Liver (tissue), 3 donors: ENCODE measurements at regions not wholly inside any gene's neighbourhood (a gene's known extent, or its start where the extent isn't known, plus 50 kb on each side); places are given as distances from the start of the nearest gene placed in this dataset.

ENCODE experiments used
- ATF3 ChIP-seq: IDR thresholded peaks from 2 replicates; pipeline ENCODE4 v1.6.1; 2016; ENCODE audit warnings: antibody characterized with exemption
- EGR1 ChIP-seq, 2 donors: IDR thresholded peaks; 2 replicates each; pipeline ENCODE4 v1.6.1; 2016 to 2018; ENCODE audit warnings: antibody characterized with exemption in 2 of 2, low read depth in 2 of 2
- GABPA ChIP-seq, 2 donors: IDR thresholded peaks in 1 of 2; conservative IDR thresholded peaks in 1 of 2; 2 replicates each; pipeline ENCODE4 v1.6.1; 2016; ENCODE audit warnings: antibody characterized with exemption in 2 of 2, mild to moderate bottlenecking in 1 of 2, moderate library complexity in 1 of 2
- HNF4A ChIP-seq, 2 donors: conservative IDR thresholded peaks; 2 replicates each; pipeline ENCODE4 v1.6.1; 2016; ENCODE audit warnings: antibody characterized with exemption in 2 of 2, mild to moderate bottlenecking in 2 of 2
- JUND ChIP-seq, 2 donors: IDR thresholded peaks; 2 replicates each; pipeline ENCODE4 v1.6.1; 2016; ENCODE audit warnings: antibody characterized with exemption in 2 of 2
- MAX ChIP-seq: IDR thresholded peaks from 2 replicates; pipeline ENCODE4 v1.6.1; 2016; ENCODE audit warnings: antibody characterized with exemption
- NR2F2 ChIP-seq: IDR thresholded peaks from 2 replicates; pipeline ENCODE4 v1.6.1; 2016; ENCODE audit warnings: antibody characterized with exemption
- REST ChIP-seq: IDR thresholded peaks from 2 replicates; pipeline ENCODE4 v1.6.1; 2016; ENCODE audit warnings: antibody characterized with exemption, mild to moderate bottlenecking
- TAF1 ChIP-seq: conservative IDR thresholded peaks from 2 replicates; pipeline ENCODE4 v1.6.1; 2016; ENCODE audit warnings: antibody characterized with exemption, mild to moderate bottlenecking
- YY1 ChIP-seq: IDR thresholded peaks from 2 replicates; pipeline ENCODE4 v1.6.1; 2016; ENCODE audit warnings: antibody characterized with exemption, mild to moderate bottlenecking
- TF ChIP-seq, protein P1 (sequence below): fragments of 150-350 bp; IDR thresholded peaks from 2 replicates; pipeline ENCODE4 v1.5.1; 2017; ENCODE audit warnings: improper control_type of control experiment, low read depth, low read length; ENCODE audit not compliant: missing input control
- donor health status: healthy.
- donor health status: healthy.

- TF ChIP-seq, protein P1, sequence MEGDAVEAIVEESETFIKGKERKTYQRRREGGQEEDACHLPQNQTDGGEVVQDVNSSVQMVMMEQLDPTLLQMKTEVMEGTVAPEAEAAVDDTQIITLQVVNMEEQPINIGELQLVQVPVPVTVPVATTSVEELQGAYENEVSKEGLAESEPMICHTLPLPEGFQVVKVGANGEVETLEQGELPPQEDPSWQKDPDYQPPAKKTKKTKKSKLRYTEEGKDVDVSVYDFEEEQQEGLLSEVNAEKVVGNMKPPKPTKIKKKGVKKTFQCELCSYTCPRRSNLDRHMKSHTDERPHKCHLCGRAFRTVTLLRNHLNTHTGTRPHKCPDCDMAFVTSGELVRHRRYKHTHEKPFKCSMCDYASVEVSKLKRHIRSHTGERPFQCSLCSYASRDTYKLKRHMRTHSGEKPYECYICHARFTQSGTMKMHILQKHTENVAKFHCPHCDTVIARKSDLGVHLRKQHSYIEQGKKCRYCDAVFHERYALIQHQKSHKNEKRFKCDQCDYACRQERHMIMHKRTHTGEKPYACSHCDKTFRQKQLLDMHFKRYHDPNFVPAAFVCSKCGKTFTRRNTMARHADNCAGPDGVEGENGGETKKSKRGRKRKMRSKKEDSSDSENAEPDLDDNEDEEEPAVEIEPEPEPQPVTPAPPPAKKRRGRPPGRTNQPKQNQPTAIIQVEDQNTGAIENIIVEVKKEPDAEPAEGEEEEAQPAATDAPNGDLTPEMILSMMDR, result no peak
- TF ChIP-seq HNF4A (conservative IDR thresholded peaks at IDR 0.05), result no peak
- TF ChIP-seq JUND (IDR thresholded peaks at IDR 0.05), result no peak
- no peak for TF ChIP-seq EGR1 (IDR thresholded peaks at IDR 0.05; ENCODE audit: low read depth in 2 of 2)
- no peak for TF ChIP-seq ATF3
- no peak for TF ChIP-seq TAF1
- TF ChIP-seq YY1, result no peak
- no peak for TF ChIP-seq MAX
- no peak for TF ChIP-seq GABPA (IDR thresholded peaks at IDR 0.05 in 1 of 2, conservative IDR thresholded peaks at IDR 0.05 in 1 of 2)
- no peak for TF ChIP-seq REST
- no peak for TF ChIP-seq NR2F2
Measured at GRCh38 chr16:35195173-35195863, 1735.9 kb downstream of the TP53TG3F start.
